B cell (primary cell): ENCODE measurements at regions not wholly inside any gene's neighbourhood (a gene's known extent, or its start where the extent isn't known, plus 50 kb on each side); places are given as distances from the start of the nearest gene placed in this dataset.
A peak's percentile ranks its signal among the peaks of the same experiment; 100 is the strongest.

Experiments used
- EZH2 ChIP-seq: IDR thresholded peaks from 2 replicates; pipeline ENCODE4 v1.6.1; 2012; ENCODE audit warnings: borderline replicate concordance, low read depth, mild to moderate bottlenecking, moderate library complexity, low read length; ENCODE audit not compliant: insufficient read depth, poor library complexity, severe bottlenecking
- TF ChIP-seq, protein P1 (sequence below): fragments of 200-600 bp; IDR thresholded peaks from one replicate; pipeline ENCODE4 v1.8.0; 2022; ENCODE audit warnings: antibody characterized with exemption, mild to moderate bottlenecking

DNA sequence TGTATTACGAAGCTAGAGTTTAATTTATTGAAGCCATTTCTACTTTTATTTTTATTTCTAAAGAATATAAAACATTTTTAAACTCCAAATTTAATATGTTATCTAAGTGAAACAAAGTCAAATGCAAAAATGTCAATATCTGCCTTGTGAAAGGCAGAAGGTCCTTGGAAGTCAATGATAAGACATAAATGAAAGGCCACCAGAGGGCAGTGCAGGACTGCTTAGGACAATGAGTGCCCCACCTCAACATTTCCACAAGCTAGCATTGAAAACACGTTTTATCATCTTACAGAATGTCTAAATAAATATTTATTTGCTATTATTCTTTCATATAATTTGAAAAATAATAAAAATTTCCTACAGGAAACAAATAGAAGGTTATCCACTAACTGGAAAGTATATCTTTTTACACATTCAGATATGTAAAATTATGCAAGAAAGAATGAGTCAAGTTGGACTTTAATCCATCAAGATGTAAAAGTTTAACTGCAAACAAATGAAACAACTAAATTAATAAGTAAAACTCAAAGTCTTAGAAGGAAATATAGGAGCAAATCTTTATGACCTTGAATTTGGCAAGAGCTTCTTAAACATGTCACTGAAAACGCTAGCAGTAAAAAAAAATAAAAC, 140.1 kb upstream of the FMN2 start:
- TF ChIP-seq, protein P1, sequence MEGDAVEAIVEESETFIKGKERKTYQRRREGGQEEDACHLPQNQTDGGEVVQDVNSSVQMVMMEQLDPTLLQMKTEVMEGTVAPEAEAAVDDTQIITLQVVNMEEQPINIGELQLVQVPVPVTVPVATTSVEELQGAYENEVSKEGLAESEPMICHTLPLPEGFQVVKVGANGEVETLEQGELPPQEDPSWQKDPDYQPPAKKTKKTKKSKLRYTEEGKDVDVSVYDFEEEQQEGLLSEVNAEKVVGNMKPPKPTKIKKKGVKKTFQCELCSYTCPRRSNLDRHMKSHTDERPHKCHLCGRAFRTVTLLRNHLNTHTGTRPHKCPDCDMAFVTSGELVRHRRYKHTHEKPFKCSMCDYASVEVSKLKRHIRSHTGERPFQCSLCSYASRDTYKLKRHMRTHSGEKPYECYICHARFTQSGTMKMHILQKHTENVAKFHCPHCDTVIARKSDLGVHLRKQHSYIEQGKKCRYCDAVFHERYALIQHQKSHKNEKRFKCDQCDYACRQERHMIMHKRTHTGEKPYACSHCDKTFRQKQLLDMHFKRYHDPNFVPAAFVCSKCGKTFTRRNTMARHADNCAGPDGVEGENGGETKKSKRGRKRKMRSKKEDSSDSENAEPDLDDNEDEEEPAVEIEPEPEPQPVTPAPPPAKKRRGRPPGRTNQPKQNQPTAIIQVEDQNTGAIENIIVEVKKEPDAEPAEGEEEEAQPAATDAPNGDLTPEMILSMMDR, result peak; percentile 78
- TF ChIP-seq EZH2, result no peak
